Esophagus squamous epithelium (tissue), 4 donors: ENCODE measurements at regions not wholly inside any gene's neighbourhood (a gene's known extent, or its start where the extent isn't known, plus 50 kb on each side); places are given as distances from the start of the nearest gene placed in this dataset.

Experiments
- POLR2A ChIP-seq, 4 donors: fragments of 450-650 bp; IDR thresholded peaks; one replicate each; pipeline ENCODE4 v1.6.1; 2017; ENCODE audit warnings: antibody characterized with exemption in 4 of 4, mild to moderate bottlenecking in 4 of 4, moderate library complexity in 3 of 4
- TF ChIP-seq, protein P1 (sequence below), 6 experiments: fragments of 450-650 bp in 4 of 6; fragments of 200-600 bp in 2 of 6; sonication (generic) in 2 of 6; IDR thresholded peaks; one replicate each; pipeline ENCODE4 v1.5.1; 2016 to 2019; ENCODE audit warnings: antibody characterized with exemption in 6 of 6, mild to moderate bottlenecking in 4 of 6, moderate library complexity in 4 of 6

DNA sequence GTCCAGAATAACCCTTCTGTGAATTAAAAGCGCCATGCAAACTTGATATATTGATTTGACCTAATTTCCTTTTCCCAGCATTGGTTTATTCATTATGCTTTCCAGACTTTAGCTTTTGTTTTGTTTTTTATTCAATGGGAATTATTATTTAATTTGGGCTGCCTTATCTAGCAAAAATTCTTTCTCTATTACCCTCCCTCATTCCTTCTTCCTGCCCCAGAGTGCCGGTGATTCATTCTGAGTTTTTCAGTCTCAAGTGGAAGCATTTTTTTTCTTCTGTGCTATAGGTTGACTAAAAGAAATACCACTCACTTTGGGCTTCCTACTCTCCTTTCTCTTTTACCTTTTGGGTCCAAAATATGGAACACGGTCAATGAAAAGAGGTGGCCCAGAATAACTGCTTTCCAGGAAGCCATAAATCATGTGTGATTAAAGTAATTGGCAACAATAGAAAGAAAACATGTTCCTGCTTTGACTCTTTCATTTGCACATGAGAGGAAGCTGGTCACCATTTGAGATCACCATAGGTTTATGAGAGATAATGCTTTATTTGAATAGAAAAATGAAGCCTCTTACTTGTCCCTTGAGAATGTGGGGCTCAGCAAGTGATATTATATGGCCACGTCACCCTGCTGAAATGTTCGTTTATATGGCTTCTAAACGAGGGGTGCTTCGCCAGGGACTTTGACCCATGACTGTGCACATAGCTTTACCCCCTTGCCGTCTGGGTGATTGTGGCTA, 422.8 kb upstream of the ZEB2 start:
- TF ChIP-seq, protein P1, sequence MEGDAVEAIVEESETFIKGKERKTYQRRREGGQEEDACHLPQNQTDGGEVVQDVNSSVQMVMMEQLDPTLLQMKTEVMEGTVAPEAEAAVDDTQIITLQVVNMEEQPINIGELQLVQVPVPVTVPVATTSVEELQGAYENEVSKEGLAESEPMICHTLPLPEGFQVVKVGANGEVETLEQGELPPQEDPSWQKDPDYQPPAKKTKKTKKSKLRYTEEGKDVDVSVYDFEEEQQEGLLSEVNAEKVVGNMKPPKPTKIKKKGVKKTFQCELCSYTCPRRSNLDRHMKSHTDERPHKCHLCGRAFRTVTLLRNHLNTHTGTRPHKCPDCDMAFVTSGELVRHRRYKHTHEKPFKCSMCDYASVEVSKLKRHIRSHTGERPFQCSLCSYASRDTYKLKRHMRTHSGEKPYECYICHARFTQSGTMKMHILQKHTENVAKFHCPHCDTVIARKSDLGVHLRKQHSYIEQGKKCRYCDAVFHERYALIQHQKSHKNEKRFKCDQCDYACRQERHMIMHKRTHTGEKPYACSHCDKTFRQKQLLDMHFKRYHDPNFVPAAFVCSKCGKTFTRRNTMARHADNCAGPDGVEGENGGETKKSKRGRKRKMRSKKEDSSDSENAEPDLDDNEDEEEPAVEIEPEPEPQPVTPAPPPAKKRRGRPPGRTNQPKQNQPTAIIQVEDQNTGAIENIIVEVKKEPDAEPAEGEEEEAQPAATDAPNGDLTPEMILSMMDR (IDR thresholded peaks at IDR 0.05), result no peak
- no peak for TF ChIP-seq POLR2A (IDR thresholded peaks at IDR 0.05)
